ENCODE measurements at regions not wholly inside any gene's neighbourhood (a gene's known extent, or its start where the extent isn't known, plus 50 kb on each side); places are given as distances from the start of the nearest gene placed in this dataset.

DNA sequence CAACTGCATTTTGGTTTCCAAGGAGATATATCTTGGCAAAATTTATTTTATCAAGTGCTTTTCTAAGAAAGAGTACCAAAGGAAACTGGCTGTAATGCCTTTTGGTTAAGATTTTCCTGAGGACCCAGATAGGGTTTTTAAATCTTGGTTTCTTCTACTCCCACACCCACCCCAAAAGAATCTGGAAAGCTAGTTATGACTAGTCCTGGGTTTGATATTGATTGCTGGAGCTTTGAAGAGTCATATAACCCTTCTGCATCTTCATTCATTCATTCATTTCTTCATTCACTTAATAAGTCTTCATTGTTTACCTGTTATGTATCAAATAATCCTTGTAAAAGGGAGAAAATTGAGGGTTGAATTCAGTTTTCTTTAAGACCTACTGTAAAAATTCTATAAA is 425.2 kb downstream of the PCNX1 start:
- no peaks in the 10 kb centered on the region for H3K36me3 ChIP-seq (ENCODE audit: insufficient read depth, low read length)
- ChIA-PET CTCF (no interaction called here), POLR2A (no interaction called here)
- peaks cover 13% of the 10 kb centered on the region for H3K36me3 Mint-ChIP-seq (ENCODE audit: low read depth)
- no peaks in the 10 kb centered on the region for H3K27me3 Mint-ChIP-seq
- no peak overlapping the region for H3K27ac ChIP-seq (ENCODE audit: low read depth in 1 of 2, low read length in 2 of 2)
- TF ChIP-seq, protein P1, sequence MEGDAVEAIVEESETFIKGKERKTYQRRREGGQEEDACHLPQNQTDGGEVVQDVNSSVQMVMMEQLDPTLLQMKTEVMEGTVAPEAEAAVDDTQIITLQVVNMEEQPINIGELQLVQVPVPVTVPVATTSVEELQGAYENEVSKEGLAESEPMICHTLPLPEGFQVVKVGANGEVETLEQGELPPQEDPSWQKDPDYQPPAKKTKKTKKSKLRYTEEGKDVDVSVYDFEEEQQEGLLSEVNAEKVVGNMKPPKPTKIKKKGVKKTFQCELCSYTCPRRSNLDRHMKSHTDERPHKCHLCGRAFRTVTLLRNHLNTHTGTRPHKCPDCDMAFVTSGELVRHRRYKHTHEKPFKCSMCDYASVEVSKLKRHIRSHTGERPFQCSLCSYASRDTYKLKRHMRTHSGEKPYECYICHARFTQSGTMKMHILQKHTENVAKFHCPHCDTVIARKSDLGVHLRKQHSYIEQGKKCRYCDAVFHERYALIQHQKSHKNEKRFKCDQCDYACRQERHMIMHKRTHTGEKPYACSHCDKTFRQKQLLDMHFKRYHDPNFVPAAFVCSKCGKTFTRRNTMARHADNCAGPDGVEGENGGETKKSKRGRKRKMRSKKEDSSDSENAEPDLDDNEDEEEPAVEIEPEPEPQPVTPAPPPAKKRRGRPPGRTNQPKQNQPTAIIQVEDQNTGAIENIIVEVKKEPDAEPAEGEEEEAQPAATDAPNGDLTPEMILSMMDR (IDR thresholded peaks at IDR 0.05) = no peak
- H3K27ac Mint-ChIP-seq = no peak overlapping the region
- DNase-seq (no peak), ATAC-seq (ENCODE audit: poor library complexity) (no peak)
- H3K4me3 ChIP-seq (ENCODE audit: low read length) = no peak overlapping the region
- peaks cover 3% of the 10 kb centered on the region for H3K4me1 ChIP-seq (ENCODE audit: insufficient read depth, low read length)
- no peak overlapping the region for H3K4me3 Mint-ChIP-seq
- H3K9me3 Mint-ChIP-seq = no peaks in the 10 kb centered on the region
- H3K27me3 ChIP-seq (ENCODE audit: control insufficient read depth in 1 of 2, insufficient read depth in 2 of 2, low read length in 2 of 2) = no peaks in the 10 kb centered on the region
- intact Hi-C loops (cut with DNase I, micrococcal nuclease) = no loop called here
- peaks cover 60% of the 10 kb centered on the region for H3K4me1 Mint-ChIP-seq (ENCODE audit: low read depth)
- no peaks in the 10 kb centered on the region for H3K9me3 ChIP-seq (ENCODE audit: control insufficient read depth in 1 of 2, insufficient read depth in 1 of 2, low read length in 2 of 2)

- peaks cover 18% of the 10 kb centered on the region for H3K36me3 Mint-ChIP-seq (ENCODE audit: low read depth)
- ChIA-PET CTCF (interaction anchor here (0.6 kb wide), 1 partner anchor 9 kb away, joined by 3 read pairs; no protein-coding TSS in a partner anchor), POLR2A (interaction anchor here (1.4 kb wide), 1 partner anchor 12 kb away, joined by 4 read pairs; no protein-coding TSS in a partner anchor)
- H3K4me1 Mint-ChIP-seq (ENCODE audit: low read depth) = peaks cover 48% of the 10 kb centered on the region
- no peaks in the 10 kb centered on the region for H3K27me3 Mint-ChIP-seq
- Histone ChIP-seq H3K4me1 (ENCODE audit: insufficient read depth, low read length) (no peaks in the 10 kb centered on the region), H3K4me3 (ENCODE audit: low read length) (no peak overlapping the region), H3K27ac (ENCODE audit: low read depth in 1 of 2, low read length in 2 of 2) (no peak overlapping the region), H3K9me3 (ENCODE audit: control insufficient read depth in 1 of 2, insufficient read depth in 1 of 2, low read length in 2 of 2) (no peaks in the 10 kb centered on the region), H3K27me3 (ENCODE audit: control insufficient read depth in 1 of 2, insufficient read depth in 2 of 2, low read length in 2 of 2) (no peaks in the 10 kb centered on the region), H3K36me3 (ENCODE audit: insufficient read depth, low read length) (no peaks in the 10 kb centered on the region)
- no peak for DNase-seq
- no peak overlapping the region for H3K27ac Mint-ChIP-seq
- no peaks in the 10 kb centered on the region for H3K9me3 Mint-ChIP-seq
- ATAC-seq (ENCODE audit: poor library complexity) = no peak
- TF ChIP-seq, protein P1 (IDR thresholded peaks at IDR 0.05) = no peak
- intact Hi-C loops (cut with DNase I, micrococcal nuclease) = no loop called here
- H3K4me3 Mint-ChIP-seq = no peak overlapping the region
These were observed 426.4 kb downstream of the PCNX1 start for GRCh38 chr14:71333705-71334104.

GRCh38 chr14:71336489-71337192 is 429.4 kb downstream of the PCNX1 start:
- no peaks in the 10 kb centered on the region for H3K27me3 Mint-ChIP-seq
- CTCF ChIA-PET = no interaction called here
- no peak for DNase-seq
- no peak overlapping the region for H3K4me3 Mint-ChIP-seq
- Histone ChIP-seq H3K4me1 (ENCODE audit: insufficient read depth, low read length) (no peaks in the 10 kb centered on the region), H3K4me3 (ENCODE audit: low read length) (no peak overlapping the region), H3K27ac (ENCODE audit: low read depth in 1 of 2, low read length in 2 of 2) (no peak overlapping the region), H3K27me3 (ENCODE audit: control insufficient read depth in 1 of 2, insufficient read depth in 2 of 2, low read length in 2 of 2) (no peaks in the 10 kb centered on the region), H3K9me3 (ENCODE audit: control insufficient read depth in 1 of 2, insufficient read depth in 1 of 2, low read length in 2 of 2) (no peaks in the 10 kb centered on the region), H3K36me3 (ENCODE audit: insufficient read depth, low read length) (no peaks in the 10 kb centered on the region)
- no peaks in the 10 kb centered on the region for H3K9me3 Mint-ChIP-seq
- no peak overlapping the region for H3K27ac Mint-ChIP-seq
- POLR2A ChIA-PET = interaction anchor here (0.8 kb wide), 1 partner anchor 67 kb away, joined by 3 read pairs; no protein-coding TSS in a partner anchor
- H3K36me3 Mint-ChIP-seq (ENCODE audit: low read depth) = peaks cover 18% of the 10 kb centered on the region
- H3K4me1 Mint-ChIP-seq (ENCODE audit: low read depth) = peaks cover 36% of the 10 kb centered on the region
- TF ChIP-seq, protein P1 (IDR thresholded peaks at IDR 0.05) = no peak
- no peak for ATAC-seq (ENCODE audit: poor library complexity)
- intact Hi-C loops (cut with DNase I, micrococcal nuclease) = no loop called here
